ENCODE measurements at regions not wholly inside any gene's neighbourhood (a gene's known extent, or its start where the extent isn't known, plus 50 kb on each side); places are given as distances from the start of the nearest gene placed in this dataset.
A peak's percentile ranks its signal among the peaks of the same experiment; 100 is the strongest.
"Not testable (repeated sequence)": the region's sequence is repeated elsewhere in the genome, so short reads cannot be mapped to it uniquely, and the experiment has no call there.

DNA sequence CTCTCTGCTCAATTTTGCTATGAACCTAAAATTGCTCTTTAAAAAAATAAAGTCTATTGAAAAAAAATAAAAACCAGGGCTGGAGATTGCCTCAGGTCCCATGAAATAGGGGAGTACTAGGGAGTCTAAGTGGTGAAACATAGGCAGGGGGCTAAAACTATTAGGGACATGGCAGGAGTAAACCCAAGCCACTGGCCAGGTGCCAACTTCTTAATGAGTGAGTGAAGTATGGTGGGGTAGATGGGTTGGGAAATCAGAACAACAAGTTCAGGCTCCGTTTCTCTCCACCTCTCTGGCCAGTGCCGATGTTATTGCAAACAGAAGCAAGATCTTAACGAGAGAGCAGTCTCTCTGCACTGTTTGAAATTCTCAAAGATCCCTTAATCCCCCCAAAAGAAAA, 322.4 kb upstream of the CDH5 start:
- DNase-seq = no peak

DNA sequence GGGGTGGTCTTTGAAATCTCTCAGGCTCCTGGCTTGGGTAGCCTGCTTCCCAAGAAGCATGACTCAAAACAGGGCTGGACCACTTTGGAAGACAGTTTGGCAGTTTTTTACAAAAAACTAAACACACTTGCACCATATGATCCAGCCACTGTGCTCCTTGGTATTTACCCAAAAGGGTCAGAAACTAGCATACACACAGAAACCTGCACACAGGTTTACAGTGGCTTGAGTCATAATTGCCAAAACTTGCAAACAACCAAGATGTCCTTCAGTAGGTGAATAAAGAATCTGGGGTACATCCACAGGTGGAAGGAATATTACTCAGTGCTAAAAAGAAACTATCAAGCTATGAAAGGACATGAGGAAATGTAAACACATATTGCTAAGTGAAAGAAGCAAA, 323.2 kb upstream of the CDH5 start:
- no peak for DNase-seq

DNA sequence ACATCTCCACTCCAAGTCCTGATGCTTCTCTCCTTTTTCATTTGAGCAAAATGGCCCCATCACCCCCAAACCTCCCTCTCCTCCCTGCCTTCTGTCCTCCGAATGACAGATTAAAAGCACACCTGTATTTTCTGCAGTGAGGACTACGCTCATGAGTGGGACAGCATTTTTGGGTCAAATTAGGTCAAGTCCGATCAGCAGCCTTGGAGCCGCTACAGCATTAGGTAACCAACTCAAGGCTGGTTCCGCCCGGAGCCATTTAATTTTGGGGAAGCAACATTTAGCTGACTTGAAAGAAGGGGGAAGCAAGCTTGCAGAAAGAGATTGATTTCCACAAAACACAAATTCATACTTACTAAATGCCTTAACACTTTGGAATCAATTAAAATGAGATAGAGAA, 324.1 kb upstream of the CDH5 start:
- no peak for DNase-seq

DNA sequence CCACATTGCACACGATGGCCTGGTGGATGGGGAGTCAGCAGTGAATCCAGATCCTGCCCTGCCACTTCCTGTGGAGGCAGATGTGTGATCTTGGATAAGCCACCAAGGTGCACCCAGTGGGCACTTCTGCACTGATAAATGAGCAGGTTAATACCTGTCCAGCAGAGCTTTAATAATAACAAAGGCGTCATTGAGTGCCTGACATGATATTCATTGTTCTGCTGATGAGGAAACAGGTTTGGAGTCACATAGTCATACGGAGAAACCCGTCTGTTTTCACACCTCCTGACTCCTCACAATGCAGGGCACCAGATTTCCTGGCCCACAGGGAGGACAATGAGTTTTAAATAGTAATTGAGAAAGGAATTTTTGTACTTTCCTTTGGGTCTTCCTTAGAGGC, 324.6 kb upstream of the CDH5 start:
- DNase-seq = no peak

DNA sequence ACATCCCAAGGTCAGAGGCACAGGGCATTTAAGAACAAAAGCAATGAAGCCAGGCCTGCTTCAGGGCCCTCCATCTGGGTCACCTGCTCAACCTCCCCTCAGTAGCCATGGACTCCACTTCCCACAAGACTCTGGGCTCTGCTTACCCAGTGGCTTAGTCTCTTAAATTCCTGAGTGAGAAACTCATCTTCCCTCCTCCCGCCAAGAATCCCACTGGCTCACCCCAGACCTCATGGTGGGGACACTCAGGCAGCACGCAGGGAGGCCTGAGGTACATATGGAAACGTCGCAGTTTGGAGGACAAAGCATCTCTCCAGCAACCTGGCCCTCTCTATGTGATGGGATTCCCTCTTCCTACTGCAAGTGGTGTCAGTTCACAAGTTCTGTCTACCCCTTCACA, 326.7 kb upstream of the CDH5 start:
- DNase-seq = no peak

DNA sequence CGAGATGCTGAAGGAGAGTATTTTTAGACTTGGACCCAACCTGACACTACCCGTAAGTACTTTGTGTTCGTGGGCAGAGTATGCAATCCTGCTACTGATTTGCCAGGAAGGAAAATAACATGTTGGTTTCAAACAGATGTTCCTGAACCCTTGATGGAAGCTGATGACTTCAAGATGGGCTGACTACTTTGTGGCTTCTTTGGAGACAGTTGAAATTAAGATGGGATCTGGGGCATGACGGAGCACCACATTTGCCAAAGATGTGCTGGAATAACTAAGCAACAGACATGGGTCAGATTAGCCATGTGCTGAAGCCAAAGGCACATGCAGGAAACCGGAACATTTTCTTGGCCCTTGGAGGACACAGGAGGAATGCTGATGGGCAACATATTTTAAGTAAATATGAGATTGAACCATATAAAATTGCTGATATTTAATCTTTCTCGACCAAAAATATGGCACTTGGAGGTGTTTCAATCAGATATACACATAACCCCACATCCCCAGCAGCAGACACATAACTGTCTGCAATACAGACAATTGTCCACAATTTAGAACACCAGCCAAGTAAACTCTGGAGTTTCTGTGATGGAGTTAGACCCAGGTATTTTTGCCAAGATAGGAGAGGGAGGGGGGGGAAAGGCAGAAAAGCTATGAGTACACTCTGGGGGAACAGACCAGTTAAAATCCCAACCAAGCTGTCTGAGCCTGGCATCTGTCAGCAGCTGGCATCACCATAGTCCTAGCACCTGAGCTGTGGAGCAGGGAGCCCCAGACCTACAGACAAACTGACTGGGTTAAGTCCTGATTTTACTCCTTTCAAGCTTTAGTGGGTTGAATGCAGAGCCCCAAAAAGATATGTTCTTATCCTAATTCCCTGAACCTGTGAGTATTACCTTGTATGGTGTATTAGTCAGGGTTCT, 329.4 kb upstream of the CDH5 start:
- no peak for DNase-seq

DNA sequence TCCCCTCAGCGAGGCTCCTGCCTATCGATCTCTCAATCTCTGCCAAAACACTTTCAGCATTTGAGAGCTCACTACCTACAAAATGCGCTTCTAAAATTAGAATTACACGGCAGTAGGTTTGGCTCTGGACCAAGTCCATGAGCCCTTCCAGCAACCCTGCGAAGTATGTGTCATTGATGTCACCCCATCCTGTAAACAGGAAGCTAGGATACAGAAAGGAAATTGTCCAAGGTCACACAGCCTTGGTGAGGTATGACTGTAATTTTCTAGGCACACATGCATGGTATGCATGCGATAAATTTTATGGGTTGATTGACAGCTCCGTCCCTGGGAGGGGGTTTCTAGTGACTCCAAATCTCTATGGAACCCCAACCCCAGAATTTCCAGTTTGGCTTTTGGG, 330.3 kb upstream of the CDH5 start:
- DNase-seq = no peak

DNA sequence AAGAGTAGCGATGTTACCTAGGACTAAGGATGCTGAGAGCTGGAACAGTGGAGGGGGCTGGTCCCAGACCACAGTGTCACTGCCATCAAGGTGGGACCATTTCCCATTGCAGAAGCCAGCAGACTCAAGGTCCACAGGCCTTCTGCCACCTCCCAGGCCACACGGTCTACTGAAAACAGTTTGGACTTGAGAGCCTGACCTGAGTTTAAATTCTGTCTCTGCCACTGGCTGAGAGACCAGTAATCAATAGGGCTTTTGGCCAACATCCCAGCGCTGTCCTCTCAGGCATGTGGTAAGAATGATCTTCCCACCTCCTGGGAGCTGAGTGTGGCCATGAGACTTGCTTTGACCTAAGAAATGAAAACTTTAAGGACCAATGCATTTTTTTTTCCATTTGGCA, 331.4 kb upstream of the CDH5 start:
- no peak for DNase-seq

DNA sequence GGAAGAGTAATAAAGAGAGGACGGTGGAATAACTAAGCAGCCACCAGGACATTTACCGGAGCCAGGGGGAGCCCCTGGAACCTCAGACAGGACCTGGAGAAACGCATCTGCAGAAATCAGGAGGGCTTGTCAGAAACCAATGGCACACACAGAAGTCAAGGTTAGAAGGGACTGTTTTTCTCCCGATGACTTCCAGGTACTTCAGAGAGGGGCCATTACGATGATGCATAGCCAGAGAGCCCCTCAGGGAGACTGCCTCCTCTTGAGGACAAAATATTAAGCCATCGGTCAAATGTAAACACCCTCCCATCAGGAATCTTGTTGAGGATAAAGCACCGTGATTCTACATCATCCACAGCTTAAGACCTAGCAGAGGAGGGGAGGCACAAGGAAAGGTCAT, 333.6 kb upstream of the CDH5 start:
- no peak for DNase-seq

DNA sequence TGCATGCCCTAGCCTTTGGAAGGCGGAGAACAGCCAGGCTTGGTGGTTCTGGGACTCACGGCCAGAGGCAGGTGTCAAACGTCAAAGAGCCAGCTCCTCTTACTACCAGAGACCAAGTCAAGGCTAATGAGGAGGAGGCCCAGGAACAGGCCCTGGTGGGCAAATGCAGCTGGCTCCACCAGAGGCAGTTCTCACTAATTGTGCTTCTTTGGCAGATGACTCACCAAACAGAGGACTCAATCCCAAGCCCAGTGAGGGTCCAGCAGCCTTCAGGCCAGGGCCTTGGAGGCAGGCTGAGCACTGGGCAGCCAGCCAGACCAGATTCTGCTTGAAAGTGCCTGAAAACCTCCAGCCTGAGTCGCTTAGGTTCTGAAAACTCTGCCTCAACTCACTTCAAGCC, 336.5 kb upstream of the CDH5 start:
- DNase-seq = no peak

DNA sequence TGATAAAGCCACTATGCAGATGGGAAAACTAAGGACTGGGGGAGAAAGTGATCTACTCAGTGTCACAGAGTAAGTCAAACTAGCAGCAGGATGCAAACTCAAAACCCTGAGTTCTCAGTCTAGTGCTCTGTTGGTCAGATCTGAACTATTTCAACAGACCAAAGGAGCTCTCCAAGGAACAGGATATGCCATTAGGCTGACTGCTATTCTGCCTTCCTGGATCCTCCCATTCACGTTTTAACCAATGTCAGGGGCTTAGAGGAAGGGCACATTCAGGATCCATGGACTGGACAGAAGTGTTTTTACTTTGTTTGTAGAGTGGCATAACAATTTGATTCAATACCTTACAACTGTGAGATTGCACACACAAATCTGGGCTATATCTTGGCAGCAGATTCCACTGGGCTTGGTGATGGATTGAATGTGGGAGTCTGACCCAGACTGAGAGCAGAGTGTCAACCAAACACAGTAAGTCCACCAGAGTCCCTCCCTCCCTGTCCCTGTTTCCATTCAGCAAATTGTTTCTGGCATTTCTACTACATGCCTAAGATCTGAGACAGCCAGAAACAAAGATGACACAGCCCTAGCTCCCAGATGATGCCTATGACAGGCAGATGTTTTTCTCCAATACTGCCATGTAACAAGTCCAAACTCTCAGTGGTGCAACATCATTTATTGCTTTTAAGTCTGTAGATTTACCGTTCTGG, 337.8 kb upstream of the CDH5 start:
- no peak for DNase-seq

DNA sequence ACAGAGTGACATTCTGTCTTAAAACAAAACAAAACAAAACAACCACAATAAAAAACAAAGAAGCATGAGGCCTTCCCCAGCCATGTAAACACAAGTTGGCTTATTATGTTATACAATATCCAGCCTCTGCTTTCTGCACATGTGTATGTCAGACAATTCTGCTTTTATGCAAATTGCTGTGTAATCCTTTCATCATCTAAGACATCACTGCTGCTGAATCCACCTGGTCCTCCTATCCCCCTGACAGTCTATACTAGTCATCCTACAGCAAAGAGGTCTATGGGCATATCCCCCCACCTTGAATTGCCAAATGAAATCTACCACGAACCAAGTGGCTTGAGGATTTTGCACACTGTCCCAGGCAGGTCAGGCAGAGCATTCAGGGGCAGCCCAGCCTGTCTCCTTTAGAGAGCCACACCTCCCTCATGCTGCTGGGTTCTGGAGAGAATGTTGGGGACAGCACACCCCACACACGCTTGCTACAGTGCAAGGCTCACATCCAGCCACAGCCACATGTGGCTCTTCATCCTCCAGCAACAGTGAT, 339.6 kb upstream of the CDH5 start:
- DNase-seq = no peak

DNA sequence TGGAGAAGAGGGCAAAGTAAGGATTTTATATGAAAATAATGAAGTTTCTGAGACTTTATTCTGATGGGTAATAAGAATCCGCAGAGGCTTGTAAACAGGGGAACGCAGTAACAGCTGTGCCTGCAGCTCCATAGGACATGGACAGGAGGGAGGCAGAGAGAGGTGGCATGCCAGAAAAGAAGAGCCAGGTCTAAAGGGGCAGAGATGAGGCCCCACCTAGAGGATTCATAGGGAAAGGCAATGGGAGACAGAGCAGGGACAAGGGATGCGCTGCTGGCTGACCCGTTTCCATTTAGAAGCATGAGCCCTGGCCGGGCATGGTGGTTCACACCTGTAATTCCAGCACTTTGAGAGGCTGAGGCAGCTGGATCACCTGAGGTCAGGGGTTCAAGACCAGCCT, 340.3 kb upstream of the CDH5 start:
- peak; percentile 66 for DNase-seq

DNA sequence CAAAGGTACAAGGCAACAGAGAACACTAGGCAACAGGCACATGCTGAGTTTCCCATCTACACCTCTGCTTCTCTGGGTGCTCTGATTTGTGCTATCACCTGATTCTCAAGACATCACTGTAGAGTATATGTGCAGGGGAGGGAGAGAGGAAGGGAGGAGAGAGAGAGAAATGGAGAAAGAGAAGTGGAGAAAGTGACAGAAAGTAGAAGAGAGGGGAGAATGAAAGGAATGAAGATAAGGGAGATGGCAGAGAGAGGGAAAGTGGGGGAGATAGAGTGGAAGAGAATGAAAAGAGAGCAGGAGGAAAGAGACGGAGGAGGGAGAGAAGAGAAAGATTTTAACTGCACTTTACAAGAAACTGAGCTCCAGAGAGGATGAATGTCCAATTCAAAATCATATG, 340.7 kb upstream of the CDH5 start:
- DNase-seq = no peak

DNA sequence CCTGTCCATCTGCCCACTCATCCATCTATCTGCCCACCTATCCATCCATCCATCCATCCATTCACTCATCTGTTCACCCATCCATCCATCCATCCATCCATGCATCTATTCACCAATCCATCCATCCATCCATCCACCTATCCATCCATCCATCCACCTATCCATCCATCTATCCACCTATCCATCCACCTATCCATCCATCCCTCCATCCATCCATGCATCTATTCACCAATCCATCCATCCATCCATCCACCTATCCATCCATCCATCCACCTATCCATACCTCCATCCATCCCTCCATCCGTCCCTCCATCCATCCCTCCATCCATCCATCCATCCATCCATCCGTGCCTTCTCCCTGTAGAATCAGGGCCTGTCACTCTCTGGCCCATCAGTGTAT, 341.9 kb upstream of the CDH5 start:
- not testable (repeated sequence) for DNase-seq

DNA sequence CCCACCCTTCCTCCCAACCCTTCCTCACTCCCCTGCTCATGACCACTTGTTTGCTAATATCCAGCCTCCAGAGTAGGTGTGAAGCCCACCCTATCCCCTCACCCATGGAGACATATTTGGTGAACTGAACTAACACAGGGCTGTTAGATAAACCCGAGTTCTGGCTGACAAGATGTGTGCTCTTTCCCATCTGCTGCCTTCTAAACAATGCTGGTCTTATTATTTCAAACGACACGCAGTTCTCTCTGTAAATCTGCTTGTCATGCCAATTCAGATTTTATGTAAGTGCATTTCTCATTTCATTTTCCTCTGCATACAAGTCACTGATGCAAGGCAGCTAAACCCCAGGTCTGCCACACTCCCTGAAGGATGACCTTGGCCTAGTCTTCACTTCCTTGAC, 343.0 kb upstream of the CDH5 start:
- no peak for DNase-seq

DNA sequence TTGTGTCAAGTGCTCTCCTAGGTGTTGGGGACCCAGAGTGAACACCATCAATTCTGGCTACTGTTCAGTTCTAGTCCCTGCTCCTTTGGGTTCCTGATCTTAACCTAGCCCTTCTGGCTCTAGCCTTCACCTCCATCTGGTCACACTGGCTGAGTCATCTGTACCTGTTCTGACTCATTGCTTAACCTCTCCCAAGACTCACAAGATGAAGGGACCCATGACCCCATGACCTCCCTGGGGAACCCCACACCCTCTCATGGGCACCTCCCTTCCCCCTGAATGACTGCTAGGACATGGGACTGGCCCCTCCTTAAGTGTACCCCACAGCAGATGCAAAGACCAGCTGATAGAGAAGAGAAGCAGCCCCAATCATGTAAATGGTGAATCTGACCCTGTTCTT, 345.8 kb upstream of the CDH5 start:
- DNase-seq = no peak

DNA sequence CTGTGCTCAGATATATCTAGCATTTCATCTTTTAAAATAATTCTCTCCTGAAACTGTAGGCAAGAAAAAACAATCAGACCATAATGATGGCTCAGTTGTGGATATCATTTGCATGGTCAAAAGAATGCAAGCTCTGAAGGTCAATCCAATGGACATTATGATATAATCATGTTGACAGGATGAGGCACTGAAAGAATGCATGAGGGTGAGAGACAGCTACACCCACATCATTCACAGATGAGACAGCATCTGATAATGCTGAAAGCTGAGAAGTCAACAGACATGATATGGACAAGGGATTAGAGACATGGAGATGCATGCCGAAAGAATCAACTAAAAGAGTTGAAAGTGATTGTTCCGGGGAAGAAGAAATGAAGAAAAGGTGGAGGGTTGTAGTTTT, 346.4 kb upstream of the CDH5 start:
- no peak for DNase-seq

DNA sequence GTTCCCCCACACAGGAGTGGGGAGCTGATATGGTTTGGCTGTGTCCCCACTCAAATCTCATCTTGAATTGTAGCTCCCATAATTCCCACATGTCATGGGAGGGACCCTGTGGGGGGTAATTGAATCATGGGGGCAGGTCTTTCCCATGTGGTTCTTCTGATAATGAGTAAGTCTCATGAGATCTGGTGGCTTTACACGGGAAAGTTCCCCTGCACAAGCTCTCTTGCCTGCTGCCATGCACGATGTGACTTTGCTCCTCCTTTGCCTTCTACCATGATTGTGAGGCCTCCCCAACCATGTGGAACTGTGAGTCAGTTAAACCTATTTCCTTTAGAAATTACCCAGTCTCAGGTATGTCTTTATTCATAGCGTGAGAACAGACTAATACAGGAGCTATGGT, 347.0 kb upstream of the CDH5 start:
- DNase-seq = not testable (repeated sequence)

DNA sequence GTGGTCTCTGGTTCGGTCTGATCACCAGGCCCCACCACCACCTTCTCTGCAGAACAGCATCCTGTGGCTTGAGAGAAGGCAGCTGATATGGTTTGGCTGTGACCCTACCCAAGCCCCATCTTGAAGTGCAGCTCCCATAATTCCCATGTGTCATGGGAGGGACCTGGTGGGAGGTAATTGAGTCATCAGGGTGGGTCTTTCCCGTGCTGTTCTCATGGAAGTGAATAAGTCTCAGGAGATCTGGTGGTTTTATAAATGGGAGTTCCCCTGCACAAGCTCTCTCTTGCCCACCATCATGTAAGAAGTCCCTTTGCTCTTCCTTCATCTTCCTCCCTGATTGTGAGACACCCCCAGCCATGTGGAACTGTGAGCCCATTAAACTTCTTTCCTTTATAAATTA, 352.3 kb upstream of the CDH5 start:
- DNase-seq = no peak

DNA sequence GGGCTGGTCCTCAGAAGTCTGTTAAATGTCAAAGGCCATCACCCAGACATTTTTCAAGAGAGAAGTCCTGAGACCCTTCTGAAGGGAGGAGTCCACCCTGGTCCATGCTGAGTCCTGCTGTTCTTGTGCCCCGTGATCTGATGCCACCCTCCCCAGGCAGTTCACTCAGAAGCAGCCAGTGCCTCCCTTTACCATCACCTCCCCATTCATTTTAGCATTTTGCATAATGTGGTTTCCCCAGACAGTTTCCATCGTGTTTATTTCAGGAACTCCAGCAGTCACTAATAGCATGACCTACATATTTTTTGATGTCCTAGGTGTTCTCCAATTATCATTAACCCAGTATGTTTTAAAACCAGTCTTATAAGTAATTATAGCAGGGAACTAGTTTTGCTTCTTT, 353.0 kb upstream of the CDH5 start:
- DNase-seq = no peak

DNA sequence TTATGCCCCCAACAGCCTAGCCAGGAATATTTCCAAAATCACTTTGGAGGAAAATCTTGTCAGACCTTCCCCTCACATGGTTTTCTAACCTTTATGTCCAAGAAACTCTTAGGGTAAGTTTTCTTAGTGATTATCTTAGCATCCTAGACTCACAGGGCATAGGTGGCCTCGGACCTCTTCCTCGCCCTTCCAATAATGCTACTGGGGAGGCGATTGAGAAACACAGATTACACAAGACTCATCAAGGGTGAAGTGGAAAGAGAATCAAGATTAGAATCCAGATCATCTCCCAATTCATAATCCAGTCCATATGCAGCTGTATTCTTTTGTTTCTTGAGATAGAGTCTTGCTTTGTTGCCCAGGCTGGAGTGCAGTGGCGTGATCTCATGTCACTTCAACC, 358.4 kb upstream of the CDH5 start:
- no peak for DNase-seq

DNA sequence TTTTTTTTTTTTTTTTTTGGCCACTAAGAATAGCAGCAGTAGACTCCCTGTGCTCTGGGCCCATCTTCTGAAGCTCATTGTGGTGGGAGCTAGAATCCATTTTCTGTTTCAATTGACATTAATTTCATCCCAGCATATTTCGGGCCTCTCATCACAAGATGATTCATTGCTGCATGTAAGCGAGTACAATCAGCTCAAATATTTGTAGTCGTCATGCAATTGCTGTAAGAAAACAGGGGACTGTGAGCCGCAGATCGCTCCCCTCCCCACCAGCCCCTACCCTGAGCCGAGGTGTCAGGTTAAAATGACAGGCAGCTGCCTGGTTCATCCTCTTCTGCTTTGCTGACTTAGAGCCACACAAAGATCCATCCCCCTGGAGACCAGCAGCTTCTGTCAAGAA, 358.8 kb upstream of the CDH5 start:
- no peak for DNase-seq

DNA sequence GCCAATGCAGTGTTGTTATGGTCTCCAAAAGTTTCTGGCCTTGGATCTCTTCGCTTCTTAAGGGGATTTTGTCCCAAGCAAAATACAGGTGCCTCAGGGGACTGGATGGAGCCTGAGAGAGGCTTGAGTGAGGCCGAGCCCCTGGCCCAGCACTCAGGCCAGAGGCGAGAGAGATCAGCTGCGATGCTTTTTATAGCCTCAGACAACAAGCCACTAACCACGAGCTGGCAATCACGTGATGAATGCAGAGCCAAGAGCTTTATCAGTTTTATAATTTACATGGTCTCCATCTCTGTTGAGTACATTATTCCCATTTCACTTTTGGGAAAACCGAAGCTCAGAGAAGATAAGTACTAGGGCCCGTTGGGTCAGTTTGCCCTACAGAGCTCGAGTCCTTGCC, 360.0 kb upstream of the CDH5 start:
- DNase-seq = no peak

Measured in NCI-H1092 treated with DMSO at 0.1 percent for 48 hours (cell line).